SH-SY5Y (cell line): ENCODE measurements at regions not wholly inside any gene's neighbourhood (a gene's known extent, or its start where the extent isn't known, plus 50 kb on each side); places are given as distances from the start of the nearest gene placed in this dataset.

Experiments
- GATA2 ChIP-seq: IDR thresholded peaks from 2 replicates; pipeline ENCODE4 v1.6.1; 2011; ENCODE audit warnings: mild to moderate bottlenecking, low read depth, low read length
- GATA3 ChIP-seq: IDR thresholded peaks from 2 replicates; pipeline ENCODE4 v1.6.1; 2011; ENCODE audit warnings: low read depth, mild to moderate bottlenecking, low read length, moderate library complexity

DNA sequence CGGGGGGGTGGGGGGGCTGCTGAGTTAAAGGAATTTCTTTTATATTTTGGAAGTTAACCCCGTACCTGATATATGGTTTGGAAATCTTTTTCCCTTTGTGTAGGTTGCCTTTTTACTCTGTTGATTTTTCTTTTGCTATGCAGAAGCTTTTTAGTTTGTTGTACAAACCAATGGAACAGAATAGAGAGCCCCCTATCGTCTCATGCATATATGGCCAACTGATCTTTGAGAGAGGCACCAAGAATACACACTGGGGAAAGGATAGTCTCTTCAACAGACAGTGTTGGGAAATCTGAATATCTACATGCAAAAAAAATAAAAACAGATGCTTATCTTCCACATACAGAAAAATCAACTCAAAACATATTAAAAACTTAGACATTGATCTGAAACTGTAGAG lies 647.8 kb upstream of the KLHL29 start:
- TF ChIP-seq GATA2 (no peak), GATA3 (no peak)
